ENCODE measurements at regions not wholly inside any gene's neighbourhood (a gene's known extent, or its start where the extent isn't known, plus 50 kb on each side); places are given as distances from the start of the nearest gene placed in this dataset.

DNA sequence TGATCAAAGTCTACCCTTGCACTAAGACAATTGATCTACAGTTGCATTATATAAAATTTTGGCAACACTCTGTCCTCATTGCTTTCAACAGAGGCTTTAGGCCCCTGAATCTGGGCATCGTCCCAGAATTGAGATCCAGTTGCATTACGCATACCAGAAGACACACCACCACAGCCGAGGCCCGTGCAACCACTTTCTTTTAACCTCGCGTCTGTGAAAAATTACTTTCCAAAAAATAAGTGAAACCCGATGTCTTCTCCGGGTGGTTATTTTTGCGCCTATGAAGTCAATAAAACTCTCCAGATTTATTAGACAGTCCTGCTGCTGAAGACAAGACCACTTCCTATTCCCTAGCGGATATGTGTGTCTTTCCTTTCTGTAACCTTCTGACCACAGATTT lies 52.1 kb upstream of the NFIB start:
- H3K4me3 ChIP-seq (ENCODE audit: low read depth, low read length): no peak overlapping the region
- no peak for DNase-seq
- TF ChIP-seq, protein P1, sequence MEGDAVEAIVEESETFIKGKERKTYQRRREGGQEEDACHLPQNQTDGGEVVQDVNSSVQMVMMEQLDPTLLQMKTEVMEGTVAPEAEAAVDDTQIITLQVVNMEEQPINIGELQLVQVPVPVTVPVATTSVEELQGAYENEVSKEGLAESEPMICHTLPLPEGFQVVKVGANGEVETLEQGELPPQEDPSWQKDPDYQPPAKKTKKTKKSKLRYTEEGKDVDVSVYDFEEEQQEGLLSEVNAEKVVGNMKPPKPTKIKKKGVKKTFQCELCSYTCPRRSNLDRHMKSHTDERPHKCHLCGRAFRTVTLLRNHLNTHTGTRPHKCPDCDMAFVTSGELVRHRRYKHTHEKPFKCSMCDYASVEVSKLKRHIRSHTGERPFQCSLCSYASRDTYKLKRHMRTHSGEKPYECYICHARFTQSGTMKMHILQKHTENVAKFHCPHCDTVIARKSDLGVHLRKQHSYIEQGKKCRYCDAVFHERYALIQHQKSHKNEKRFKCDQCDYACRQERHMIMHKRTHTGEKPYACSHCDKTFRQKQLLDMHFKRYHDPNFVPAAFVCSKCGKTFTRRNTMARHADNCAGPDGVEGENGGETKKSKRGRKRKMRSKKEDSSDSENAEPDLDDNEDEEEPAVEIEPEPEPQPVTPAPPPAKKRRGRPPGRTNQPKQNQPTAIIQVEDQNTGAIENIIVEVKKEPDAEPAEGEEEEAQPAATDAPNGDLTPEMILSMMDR (IDR thresholded peaks at IDR 0.05; ENCODE audit: low read depth, low read length): no peak

GRCh38 chr9:14365670-14366069 lies 51.7 kb upstream of the NFIB start:
- TF ChIP-seq, protein P1 (IDR thresholded peaks at IDR 0.05; ENCODE audit: low read depth, low read length): no peak
- Histone ChIP-seq H3K4me1 (no peaks in the 10 kb centered on the region; the same call in 1 of the 2 replicates), H3K36me3 (no peaks in the 10 kb centered on the region), H3K4me3 (ENCODE audit: low read depth, low read length) (no peak overlapping the region), H3K27me3 (no peaks in the 10 kb centered on the region), H3K9me3 (no peaks in the 10 kb centered on the region; the same call in 1 of the 2 replicates)
- no peak for DNase-seq

More for the DNA sequence above, 52.1 kb upstream of the NFIB start:
- Histone ChIP-seq H3K9me3 (no peaks in the 10 kb centered on the region; the same call in 1 of the 2 replicates), H3K27me3 (no peaks in the 10 kb centered on the region), H3K4me1 (no peaks in the 10 kb centered on the region; the same call in 1 of the 2 replicates), H3K36me3 (no peaks in the 10 kb centered on the region)

Measured in BE2C (cell line).